Upper lobe of left lung (tissue), 6 donors: ENCODE measurements at regions not wholly inside any gene's neighbourhood (a gene's known extent, or its start where the extent isn't known, plus 50 kb on each side); places are given as distances from the start of the nearest gene placed in this dataset.

ENCODE experiments used
- ATAC-seq, 2 donors: fragments of 200-7000 bp; cut with Tn5 transposase; one replicate each; pipeline ENCODE4 v1.9.1; 2022; ENCODE audit warnings: mild to moderate bottlenecking in 2 of 2, moderate library complexity in 2 of 2; ENCODE audit not compliant: low FRiP score in 2 of 2
- DNase-seq, 2 donors: peaks; one replicate each; pipeline ENCODE4 v3.0.0-alpha.2; 2019 to 2020
- H3K27ac ChIP-seq, 4 donors: fragments of 200-600 bp; sonication (generic); one replicate each; pipeline ENCODE4 v1.5.1; 2016 to 2019
- H3K27me3 ChIP-seq, 4 donors: fragments of 200-600 bp; sonication (generic); one replicate each; pipeline ENCODE4 v1.5.1; 2017 to 2019
- H3K36me3 ChIP-seq, 4 donors: fragments of 200-600 bp; sonication (generic); one replicate each; pipeline ENCODE4 v1.5.1; 2016 to 2019
- H3K4me1 ChIP-seq, 4 donors: fragments of 200-600 bp; sonication (generic); one replicate each; pipeline ENCODE4 v1.5.1; 2018 to 2019
- H3K4me3 ChIP-seq, 4 donors: fragments of 200-600 bp; sonication (generic); one replicate each; pipeline ENCODE4 v1.5.1; 2017 to 2019; ENCODE audit warnings: mild to moderate bottlenecking in 2 of 4, moderate library complexity in 1 of 4
- H3K9me3 ChIP-seq, 4 donors: fragments of 200-600 bp; sonication (generic); one replicate each; pipeline ENCODE4 v1.5.1; 2018 to 2019
- EP300 ChIP-seq, 4 donors: sonication (generic); formaldehyde crosslinking; IDR thresholded peaks; one replicate each; pipeline ENCODE4 v1.5.1; 2017; ENCODE audit warnings: antibody characterized with exemption in 4 of 4, control low read depth in 2 of 4
- POLR2A ChIP-seq, 4 donors: fragments of 450-650 bp; IDR thresholded peaks; one replicate each; pipeline ENCODE4 v1.5.1; 2016 to 2017; ENCODE audit warnings: antibody characterized with exemption in 4 of 4, mild to moderate bottlenecking in 2 of 4
- POLR2AphosphoS5 ChIP-seq, 2 donors: sonication (generic); formaldehyde crosslinking; IDR thresholded peaks; one replicate each; pipeline ENCODE4 v1.5.1; 2017; ENCODE audit warnings: antibody characterized with exemption in 2 of 2
- WGBS, 2 donors: methylation state at CpG; one replicate each; pipeline ENCODE4 v1.1.5; 2017 to 2018; 5-methylcytosine and 5-hydroxymethylcytosine counted together
- TF ChIP-seq, protein P1 (sequence below), 6 experiments: fragments of 450-650 bp in 4 of 6; fragments of 200-600 bp in 2 of 6; sonication (generic) in 2 of 6; IDR thresholded peaks; one replicate each; pipeline ENCODE4 v1.5.1; 2016 to 2019; ENCODE audit warnings: antibody characterized with exemption in 6 of 6
- donor health status: DM: no; HTN: no; CAD: no; lungs with moderate emphysema.
- donor health status: DM: no; HTN: yes; CAD: no; lungs with severe emphysema.

DNA sequence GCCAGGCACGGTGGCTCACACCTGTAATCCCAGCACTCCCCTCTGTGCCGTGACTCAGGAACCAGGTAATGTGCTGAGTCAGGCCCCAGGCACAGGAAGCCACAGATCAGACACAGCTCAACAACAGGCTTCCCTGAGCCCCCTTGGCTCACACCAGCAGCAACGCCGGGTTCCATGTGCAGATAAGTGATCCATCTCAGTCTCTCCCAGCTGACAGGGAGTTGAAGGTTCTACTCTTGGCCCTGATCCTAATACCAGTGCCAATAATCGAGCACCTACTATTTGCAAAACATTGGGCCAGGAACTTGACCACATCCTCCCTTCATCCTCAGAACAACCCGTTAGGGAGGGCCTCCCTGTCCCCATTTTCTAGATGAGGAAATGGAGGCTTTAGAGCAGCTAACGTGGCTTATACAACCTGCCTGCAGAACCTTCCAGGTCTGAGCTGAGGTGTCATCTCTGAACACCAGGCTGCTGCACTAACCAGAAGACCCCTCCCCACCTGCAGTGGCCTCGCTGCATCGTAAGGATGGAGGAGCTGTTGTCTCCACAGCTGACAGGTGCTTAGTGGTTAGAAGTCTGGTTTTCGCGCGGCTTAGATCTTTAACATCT is 64.8 kb upstream of the AMZ2 start:
- Histone ChIP-seq H3K9me3 (no peaks in the 10 kb centered on the region), H3K27me3 (no peaks in the 10 kb centered on the region), H3K4me1 (no peaks in the 10 kb centered on the region), H3K36me3 (no peaks in the 10 kb centered on the region), H3K4me3 (peak overlapping the region in 2 of 4 donors; percentile 2 to 11), H3K27ac (no peak overlapping the region)
- 74 to 75% methylated on average over 10 to 12 of the region's 12 CpGs for WGBS, 2 donors
- no peak for ATAC-seq
- TF ChIP-seq, protein P1, sequence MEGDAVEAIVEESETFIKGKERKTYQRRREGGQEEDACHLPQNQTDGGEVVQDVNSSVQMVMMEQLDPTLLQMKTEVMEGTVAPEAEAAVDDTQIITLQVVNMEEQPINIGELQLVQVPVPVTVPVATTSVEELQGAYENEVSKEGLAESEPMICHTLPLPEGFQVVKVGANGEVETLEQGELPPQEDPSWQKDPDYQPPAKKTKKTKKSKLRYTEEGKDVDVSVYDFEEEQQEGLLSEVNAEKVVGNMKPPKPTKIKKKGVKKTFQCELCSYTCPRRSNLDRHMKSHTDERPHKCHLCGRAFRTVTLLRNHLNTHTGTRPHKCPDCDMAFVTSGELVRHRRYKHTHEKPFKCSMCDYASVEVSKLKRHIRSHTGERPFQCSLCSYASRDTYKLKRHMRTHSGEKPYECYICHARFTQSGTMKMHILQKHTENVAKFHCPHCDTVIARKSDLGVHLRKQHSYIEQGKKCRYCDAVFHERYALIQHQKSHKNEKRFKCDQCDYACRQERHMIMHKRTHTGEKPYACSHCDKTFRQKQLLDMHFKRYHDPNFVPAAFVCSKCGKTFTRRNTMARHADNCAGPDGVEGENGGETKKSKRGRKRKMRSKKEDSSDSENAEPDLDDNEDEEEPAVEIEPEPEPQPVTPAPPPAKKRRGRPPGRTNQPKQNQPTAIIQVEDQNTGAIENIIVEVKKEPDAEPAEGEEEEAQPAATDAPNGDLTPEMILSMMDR (IDR thresholded peaks at IDR 0.05) = no peak
- TF ChIP-seq EP300 (IDR thresholded peaks at IDR 0.05) (no peak), POLR2AphosphoS5 (IDR thresholded peaks at IDR 0.05) (peak in 1 of 2 donors; percentile 8), POLR2A (IDR thresholded peaks at IDR 0.05) (no peak)
- DNase-seq = no peak

GRCh38 chr17:68184141-68184571 is 63.7 kb upstream of the AMZ2 start:
- Histone ChIP-seq H3K27ac (peak overlapping the region in 2 of 4 donors; percentile 25 to 39), H3K27me3 (no peaks in the 10 kb centered on the region), H3K4me3 (no peak overlapping the region), H3K9me3 (no peaks in the 10 kb centered on the region), H3K36me3 (no peaks in the 10 kb centered on the region), H3K4me1 (no peaks in the 10 kb centered on the region)
- ATAC-seq (no peak), DNase-seq (peak in 1 of 2 donors; percentile 51)
- no peak for TF ChIP-seq POLR2AphosphoS5 (IDR thresholded peaks at IDR 0.05)
- TF ChIP-seq POLR2A (IDR thresholded peaks at IDR 0.05) = no peak
- no peak for TF ChIP-seq EP300 (IDR thresholded peaks at IDR 0.05)
- TF ChIP-seq, protein P1 (IDR thresholded peaks at IDR 0.05) = no peak
- 77 to 82% methylated on average over 6 to 10 of the region's 10 CpGs for WGBS, 2 donors

DNA sequence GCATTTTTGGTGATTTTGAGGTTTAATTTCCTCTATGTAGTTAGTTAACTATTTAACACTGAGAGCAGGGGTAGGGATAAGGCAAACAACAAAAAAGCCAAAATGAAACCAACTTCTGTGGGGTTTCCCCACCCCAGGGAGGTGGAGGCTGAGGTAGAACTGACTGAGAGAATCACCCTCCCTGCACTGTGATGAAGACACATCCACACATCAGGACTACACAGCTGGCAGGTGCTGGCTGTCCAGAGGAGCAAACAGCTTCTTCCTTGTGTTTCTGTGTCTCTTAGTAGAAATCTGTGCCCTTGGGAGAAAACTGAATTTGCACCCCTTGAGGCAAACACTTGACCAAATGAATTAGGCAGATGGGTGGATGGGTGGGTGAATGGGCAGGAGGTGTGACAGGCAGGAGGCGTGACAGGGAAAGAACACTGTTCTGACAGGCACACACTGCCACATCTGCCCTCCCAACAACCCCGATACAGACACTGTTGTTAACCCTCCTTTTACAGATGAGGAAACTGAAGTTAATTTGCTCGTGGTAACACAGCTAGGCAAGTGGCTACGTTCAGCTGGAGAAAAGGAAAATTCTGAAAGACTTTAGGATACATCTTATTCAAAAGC is 62.9 kb upstream of the AMZ2 start:
- TF ChIP-seq, protein P1 (IDR thresholded peaks at IDR 0.05) = no peak
- TF ChIP-seq POLR2AphosphoS5 (IDR thresholded peaks at IDR 0.05) = no peak
- no peak for TF ChIP-seq EP300 (IDR thresholded peaks at IDR 0.05)
- TF ChIP-seq POLR2A (IDR thresholded peaks at IDR 0.05) = no peak
- no peak overlapping the region for H3K4me3 ChIP-seq
- H3K4me1 ChIP-seq = no peaks in the 10 kb centered on the region
- DNase-seq = no peak
- WGBS, 2 donors = 86 to 88% methylated on average over 4 of the region's 4 CpGs
- H3K27me3 ChIP-seq = no peaks in the 10 kb centered on the region
- H3K36me3 ChIP-seq = no peaks in the 10 kb centered on the region
- ATAC-seq = no peak
- H3K27ac ChIP-seq = peak overlapping the region in 1 of 4 donors; percentile 39
- no peaks in the 10 kb centered on the region for H3K9me3 ChIP-seq

DNA sequence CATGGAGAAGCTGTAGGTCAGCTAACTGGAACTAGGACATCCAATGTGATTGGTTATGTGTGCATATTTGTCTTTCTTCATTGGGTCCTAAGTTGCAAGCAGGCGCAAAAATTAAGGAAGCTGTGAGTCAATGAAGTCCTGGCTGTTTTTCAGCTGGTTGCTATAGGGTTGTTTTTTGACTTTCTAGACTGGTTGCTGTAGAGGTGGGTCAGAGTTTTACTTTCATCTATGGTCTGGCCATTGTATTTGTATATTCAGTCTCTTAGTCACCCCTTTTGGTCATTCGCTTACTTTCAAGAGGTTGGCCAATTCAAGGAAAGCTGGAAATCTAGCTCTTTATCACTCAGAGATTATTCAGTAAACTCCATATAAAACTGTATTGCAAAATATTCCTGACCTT is 62.0 kb upstream of the AMZ2 start:
- TF ChIP-seq, protein P1 (IDR thresholded peaks at IDR 0.05) = no peak
- TF ChIP-seq POLR2A (IDR thresholded peaks at IDR 0.05) (no peak), EP300 (IDR thresholded peaks at IDR 0.05) (no peak), POLR2AphosphoS5 (IDR thresholded peaks at IDR 0.05) (no peak)
- Histone ChIP-seq H3K9me3 (no peaks in the 10 kb centered on the region), H3K4me3 (no peak overlapping the region), H3K36me3 (no peaks in the 10 kb centered on the region), H3K4me1 (no peaks in the 10 kb centered on the region), H3K27me3 (no peaks in the 10 kb centered on the region), H3K27ac (no peak overlapping the region)
- DNase-seq (no peak), ATAC-seq (no peak)
- 96 to 98% methylated on average over 2 of the region's 2 CpGs for WGBS, 2 donors

DNA sequence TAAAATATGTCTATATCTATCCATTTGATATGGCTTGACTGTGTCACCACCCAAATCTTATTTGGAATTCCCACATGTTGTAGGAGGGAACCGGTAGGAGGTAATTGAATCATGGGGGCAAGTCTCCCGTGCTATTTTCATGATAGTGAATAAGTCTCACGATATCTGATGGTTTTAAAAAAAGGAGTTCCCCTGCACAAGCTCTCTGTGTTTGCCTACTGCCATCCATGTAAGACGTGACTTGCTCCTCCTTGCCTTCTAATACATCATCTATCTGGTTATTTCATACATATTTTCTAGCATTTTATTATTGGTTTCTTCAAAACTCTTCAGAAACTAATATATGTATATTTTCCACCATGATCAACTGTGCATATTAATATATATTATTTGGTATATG is 57.3 kb upstream of the AMZ2 start:
- H3K36me3 ChIP-seq = no peaks in the 10 kb centered on the region
- H3K4me3 ChIP-seq = no peak overlapping the region
- H3K4me1 ChIP-seq = no peaks in the 10 kb centered on the region
- no peak for DNase-seq
- no peak overlapping the region for H3K27ac ChIP-seq
- H3K9me3 ChIP-seq = no peaks in the 10 kb centered on the region
- peaks cover 0 to 1% (median 0%) of the 10 kb centered on the region in 4 donors for H3K27me3 ChIP-seq
- 88 to 91% methylated on average over 4 of the region's 4 CpGs for WGBS, 2 donors
- no peak for ATAC-seq
- TF ChIP-seq, protein P1 (IDR thresholded peaks at IDR 0.05) = no peak
- TF ChIP-seq POLR2A (IDR thresholded peaks at IDR 0.05) (no peak), POLR2AphosphoS5 (IDR thresholded peaks at IDR 0.05) (no peak), EP300 (IDR thresholded peaks at IDR 0.05) (no peak)
